T-helper 1 cell treated with Interleukin-12 subunit alpha and Interleukin-12 subunit beta and Interleukin-4 antibody, amounts not matched to agents 30 ng/mL and 1 ng/mL, for 36 hours (primary cell): ENCODE measurements at regions not wholly inside any gene's neighbourhood (a gene's known extent, or its start where the extent isn't known, plus 50 kb on each side); places are given as distances from the start of the nearest gene placed in this dataset.
"Not testable (repeated sequence)": the region's sequence is repeated elsewhere in the genome, so short reads cannot be mapped to it uniquely, and the experiment has no call there.

Experiments
- intact Hi-C: fragments of 100-400 bp; cut with micrococcal nuclease; formaldehyde crosslinking; loops from one replicate; pipeline ENCODE4 v1.15.1; 2024

DNA sequence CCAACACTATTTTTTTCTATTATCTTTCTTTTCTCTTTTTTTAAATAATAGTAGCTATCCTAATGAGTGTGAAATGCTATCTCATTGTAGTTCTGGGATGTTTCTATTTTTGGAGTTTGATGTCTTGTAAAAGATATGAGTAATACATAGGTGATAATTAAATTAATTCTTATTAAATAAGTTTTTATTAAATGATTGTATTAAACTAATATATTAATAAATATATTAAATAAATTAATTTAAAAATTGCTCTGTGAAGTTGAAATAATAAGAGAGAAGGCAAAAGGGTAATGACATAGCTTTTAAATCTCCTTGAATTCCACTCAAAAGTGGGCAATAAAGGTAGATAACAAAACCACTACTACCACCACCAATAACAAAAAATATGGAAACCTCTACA is 230.2 kb upstream of the SSTR1 start:
- intact Hi-C loops: no loop called here

DNA sequence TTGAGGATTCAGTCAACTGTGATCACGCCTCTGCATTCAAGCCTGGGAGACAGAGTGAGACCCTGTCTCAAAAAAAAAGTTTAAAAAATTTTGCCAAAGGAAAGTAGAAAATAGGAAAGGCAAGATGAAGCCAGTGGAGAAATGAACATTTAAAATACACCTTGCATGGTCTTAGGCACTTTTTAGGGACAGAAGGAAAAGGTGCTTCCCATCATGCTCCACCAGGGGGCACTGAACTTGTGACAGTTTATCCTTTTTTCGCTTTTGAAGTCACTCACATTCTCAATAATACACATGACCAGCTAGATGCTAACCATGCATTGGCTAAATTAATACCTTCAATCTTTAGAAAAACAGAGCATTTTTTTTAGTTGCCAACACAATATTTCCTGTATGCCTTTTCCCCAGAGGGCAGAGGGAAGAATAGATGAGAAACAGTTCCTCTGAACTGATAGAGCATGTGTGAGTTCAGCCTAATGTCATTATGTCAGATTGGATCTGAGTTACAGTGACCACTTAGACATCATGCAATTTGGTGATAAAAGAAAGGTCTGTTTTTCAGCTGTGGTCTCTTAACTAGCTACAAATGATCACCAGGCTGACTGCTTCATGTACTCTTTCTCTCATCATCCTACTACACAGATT is 221.8 kb upstream of the SSTR1 start:
- intact Hi-C loops: loop anchor here (1.0 to 10.0 kb wide), 5 partner anchors 79 to 881 kb away; no protein-coding TSS in a partner anchor

DNA sequence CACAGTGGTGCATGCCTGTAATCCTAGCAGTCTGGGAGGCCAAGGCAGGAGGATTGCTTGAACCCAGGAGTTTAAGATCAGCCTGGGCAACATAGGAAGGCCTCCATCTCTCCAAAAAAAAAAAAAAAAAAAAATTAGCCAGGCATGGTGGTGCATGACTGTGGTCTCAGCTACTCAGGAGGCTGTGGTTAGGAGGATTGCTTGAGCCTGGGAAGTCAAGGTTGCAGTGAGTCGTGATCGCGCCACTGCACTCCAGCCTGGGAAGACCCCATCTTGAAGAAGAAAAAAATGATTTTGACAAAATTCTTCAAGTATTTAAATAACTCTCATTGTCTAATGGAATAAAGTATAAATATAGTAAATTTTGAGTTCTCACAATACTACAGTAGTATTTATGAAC is 219.2 kb upstream of the SSTR1 start:
- intact Hi-C loops: loop anchor here (5.0 to 10.0 kb wide), 3 partner anchors 136 to 879 kb away; no protein-coding TSS in a partner anchor

DNA sequence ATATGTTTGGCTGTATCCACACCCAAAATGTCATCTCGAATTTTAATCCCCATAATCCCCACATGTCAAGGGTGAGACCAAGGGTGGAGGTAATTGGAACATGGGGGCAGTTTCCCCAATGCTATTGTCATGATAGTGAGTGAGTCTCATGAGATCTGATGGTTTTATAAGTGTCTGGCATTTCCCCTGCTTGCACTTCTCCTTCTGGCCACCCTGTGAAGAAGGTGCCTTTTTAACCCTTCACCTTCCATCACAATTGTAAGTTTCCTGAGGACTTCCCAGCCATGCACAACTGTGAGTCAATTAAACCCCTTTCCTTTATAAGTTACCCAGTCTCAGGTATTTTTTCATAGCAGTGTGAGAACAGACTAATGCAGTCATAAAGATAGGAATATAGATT is 216.7 kb upstream of the SSTR1 start:
- intact Hi-C loops: no loop called here

DNA sequence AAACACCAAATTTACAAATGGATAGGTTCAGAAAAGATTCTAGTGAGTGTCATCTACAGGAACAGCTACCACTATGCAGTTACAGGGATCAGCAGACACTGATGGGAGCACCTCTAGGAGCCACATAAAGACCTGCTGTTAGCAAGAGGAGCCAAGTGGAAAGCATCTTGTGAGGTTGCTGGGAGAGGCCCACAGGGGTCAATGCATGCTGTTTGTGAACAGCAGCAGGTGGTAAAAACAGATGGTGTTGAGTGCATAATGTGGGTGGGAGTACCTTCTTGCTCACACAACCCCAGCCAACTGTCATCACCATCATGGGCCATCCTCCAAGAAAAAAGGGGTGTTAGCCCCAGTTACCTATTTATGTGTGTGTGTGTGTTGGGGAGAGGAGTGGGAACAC is 215.2 kb upstream of the SSTR1 start:
- intact Hi-C loops: no loop called here

DNA sequence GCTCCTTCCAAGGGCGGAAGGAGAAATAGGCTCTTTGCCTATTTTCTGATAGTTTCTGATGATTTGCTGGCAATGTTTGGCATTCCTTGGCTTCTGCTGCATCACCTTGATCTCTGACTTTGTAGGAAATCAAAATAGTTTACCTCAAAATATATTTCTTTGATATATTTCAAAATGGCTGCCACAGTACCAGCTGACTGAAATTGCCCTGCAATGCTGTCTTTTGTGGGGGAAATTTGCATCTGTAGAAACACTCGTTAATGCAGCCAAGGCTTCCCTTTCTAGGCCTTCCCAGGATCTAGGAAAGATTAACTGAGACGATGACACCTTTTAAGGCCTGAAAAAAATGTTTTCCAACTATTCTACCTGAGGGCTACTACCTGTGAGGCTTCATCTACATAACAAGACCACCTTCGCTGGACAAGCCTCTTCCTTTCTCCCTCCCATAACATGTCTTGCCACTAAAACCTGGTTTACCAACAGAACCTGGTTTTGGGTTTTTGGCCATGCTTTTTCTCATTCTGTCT is 212.8 kb upstream of the SSTR1 start:
- intact Hi-C loops: no loop called here

DNA sequence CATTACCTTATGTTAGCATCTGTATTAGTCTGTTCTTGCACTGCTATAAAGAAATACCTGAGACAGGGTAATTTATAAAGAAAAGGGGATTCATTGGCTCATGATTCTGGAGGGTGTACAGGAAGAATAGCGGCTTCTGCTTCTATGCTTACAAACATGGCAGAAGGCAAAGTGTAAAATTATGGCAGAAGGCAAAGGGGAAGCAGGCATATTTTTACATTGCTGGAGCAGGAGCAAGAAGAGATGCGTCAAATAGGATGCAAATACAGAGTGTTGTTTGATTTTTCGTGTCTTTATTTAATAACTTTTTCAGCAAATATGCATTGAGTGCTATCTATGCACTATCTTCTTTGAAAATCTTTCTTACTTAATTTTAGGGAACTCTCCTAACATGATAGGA is 210.7 kb upstream of the SSTR1 start:
- intact Hi-C loops: no loop called here

DNA sequence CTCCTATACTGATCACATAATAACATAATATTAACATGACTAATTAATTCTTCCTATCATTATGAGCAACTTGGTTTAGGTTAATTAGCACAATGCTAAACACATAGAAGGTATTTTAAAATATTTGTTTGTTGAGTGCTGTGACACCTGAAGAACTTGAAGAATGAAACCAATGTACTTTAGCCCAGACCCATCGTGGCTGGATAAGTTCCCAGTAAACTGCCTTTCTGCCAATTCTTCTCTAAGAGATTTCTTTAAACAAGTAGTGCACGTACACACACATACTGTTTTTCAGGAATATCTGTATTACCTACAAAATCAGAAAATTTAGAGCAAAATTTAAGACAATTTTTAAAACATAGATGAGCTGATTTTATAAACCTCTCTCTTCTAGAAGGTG is 207.4 kb upstream of the SSTR1 start:
- intact Hi-C loops: no loop called here

DNA sequence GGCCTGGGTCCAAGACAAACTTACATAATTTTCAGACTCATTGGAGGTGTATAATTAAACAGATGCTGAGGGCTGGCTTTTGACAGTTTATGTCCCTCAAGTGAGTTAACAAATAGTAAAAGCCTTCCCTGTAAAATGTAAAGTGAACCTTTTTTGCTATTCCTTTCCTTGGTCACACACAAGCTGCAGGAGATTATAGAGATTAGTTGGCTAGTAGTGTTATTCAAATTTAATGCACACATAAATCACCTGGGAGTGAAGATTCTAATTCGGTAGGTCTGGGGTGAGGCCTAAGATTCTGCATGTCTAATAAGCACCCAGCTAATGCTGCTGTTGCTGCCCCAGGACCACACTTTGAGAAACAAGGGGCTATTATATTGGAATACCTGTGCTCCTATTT is 206.2 kb upstream of the SSTR1 start:
- intact Hi-C loops: no loop called here

DNA sequence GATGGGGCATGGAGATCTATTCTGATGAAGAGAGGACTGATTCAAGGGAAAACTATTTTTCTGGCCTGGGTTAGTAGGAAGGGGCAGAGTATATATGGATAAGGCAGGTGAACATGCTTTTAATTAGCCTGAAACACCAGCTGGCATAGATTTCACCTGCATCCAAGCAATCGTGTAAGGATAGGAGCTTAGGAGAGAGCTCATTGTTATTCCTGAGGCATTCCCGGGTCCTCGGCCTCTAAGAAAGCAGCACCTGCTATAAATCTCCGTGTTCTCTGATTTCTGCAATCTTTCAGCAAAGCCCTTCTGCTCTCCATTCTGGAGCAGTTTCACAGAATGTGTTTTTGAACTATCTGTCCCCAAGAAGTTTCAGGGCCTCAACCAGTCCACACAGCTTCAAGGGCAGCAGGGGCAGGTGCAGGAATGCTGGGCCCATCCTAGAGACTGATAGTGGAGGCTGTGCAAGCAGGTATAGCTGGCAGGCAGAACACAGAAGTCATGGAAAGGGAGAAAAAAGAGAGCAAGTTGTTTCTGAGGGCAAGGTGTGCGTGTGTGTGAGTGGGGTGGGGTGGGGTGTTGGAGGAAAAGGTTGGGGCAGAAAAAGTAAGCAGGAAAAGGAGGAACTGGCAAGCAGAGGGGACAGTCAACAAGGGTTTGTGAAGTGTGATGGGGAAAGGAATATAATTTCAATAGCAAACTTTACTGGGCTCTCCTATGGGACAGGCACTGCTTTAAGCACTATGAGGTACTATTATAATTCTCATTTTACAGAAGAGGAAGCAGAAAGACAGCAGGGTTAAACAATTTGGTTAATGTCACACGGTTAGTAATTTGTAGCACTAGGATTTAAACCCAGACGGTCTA is 203.7 kb upstream of the SSTR1 start:
- intact Hi-C loops: no loop called here

DNA sequence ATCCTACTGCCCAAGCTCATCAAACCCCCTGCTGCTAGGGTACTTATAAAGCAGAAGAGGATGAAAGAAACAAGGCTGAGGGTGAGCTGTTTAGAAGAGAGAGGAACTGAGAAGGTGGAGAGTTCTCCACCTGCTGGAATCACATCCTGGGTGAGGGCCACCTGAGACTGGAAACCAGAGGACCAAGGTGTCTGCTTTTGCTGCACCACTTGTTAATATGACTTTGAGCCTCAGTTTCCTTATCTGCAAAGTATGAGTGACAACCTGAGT is 203.2 kb upstream of the SSTR1 start:
- intact Hi-C loops: no loop called here

DNA sequence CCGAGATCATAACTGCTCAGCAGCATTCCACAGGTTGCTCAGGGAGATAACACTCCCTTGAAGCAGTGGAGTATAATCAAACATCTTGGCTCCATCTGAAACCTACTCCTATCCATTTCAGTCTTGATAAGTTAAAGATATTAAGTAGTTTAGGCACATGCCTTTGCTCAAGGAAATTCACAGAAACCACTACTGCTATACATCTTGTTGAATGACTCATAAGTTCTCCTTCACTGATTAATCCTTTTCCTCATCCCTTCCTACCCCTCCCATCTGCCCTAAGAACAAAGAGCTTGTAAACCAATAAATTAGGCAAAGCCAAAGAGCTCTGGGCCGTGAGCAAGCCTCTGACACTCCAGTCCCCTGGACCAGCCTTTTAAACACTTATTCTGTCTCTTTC is 196.5 kb upstream of the SSTR1 start:
- intact Hi-C loops: not testable (repeated sequence)

DNA sequence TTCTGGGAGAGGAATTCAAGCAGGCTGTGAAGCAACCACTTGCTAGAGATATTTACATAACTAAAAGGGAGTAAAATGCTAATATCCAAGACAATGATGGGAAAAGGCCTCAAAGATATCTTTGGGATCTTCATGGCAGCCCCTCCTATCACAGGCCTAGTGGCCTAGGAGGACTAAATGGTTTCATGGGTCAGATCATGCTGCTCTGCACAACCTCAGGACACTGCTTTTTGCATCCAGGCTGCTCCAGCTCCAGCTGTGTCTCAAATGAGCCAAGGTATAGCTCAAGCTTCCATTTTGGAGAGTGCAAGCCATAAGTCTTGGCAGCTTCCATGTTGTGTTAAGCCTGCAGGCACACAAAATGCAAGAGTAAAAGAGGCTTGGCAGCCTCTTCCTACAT is 195.6 kb upstream of the SSTR1 start:
- intact Hi-C loops: no loop called here

DNA sequence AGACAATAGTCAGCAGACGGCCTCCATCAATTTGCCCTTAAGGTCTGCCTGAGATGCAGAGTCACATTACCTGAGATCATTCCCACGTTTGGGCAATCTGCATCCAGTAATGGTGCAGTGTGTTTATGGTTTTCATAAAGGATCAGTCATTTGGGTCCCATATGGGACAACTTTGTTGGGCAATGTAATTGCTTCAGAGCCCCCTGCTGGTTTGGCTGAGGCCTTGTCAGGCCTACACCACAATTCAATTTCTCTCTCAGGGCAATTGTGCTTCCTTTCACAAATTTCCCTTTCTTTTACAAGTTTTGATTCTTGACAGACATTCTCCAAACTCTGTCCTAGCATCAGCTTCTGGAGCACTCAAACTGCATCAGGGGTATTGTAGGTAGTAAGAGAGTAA is 191.2 kb upstream of the SSTR1 start:
- intact Hi-C loops: no loop called here

DNA sequence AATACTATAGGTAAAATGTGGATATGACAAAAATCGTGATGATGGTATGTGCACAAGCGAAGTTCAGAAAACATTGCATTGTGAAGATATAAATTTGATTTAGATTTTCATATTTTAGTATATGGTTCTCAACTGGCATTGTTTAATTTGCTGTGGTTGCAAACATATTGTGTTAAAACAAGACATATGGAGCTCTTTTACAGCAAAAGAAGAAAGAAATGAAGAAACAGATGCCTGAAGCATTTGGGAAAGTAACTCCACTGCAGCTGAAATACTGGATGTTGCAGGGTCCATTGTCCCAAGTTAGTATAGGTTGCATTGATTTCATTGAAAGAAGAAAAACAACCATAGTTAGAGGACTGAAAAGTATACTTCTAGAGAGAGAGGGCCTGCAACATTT is 185.8 kb upstream of the SSTR1 start:
- intact Hi-C loops: no loop called here

DNA sequence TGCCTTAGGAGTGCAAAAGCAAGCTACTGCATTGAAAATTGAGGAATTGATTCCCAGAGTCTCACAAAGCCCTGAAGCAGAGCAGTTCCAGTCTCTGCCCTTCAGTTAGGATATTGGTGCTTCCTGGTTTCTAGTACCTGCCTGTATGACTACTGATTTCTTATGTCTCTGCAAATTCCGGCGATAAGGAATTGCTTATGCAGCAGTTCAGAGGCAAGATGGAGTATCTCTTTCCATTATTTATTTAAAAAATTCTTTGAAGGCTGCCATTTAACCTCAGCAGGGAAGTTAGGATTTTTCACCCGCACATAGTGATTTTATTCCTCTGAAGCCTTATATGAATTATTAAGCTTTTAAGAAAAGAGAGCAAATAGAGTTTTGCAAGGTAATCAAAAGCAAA is 184.9 kb upstream of the SSTR1 start:
- intact Hi-C loops: no loop called here

DNA sequence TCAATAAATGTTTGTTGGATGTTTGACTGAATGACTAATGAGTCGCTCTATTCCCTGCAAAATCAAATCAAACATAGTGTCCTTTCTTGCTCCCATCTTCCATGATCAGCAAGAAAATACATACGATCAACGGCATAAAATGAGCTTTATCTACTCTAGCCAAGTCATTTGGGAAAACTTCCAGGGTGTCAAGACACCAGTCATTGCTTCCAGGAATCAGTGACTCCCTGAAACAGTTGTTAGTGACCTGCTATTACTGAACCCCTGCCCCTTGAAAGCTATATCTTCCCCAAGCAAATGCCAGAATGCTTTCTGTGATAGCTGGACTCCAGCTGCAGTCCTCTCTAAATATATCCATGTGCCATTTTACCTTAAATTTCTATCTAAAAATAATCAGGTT is 169.5 kb upstream of the SSTR1 start:
- intact Hi-C loops: no loop called here

DNA sequence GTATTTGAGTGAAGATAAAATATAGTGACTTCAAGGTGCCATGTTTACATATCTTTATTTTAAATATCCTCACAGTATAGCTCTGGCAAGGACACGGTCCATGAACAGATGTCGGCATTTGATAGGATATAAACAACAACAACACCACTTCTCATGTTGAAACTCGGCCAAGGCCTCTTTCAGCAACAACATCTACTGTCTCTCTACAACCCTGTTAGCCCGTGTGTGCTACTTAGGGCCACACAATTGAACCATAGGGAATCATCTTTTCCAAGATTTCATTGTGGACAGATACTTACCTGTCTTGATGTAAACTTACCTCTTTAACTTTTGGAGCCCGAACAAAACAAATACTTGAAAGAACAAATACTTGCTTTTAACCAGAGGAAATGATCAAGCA is 168.7 kb upstream of the SSTR1 start:
- intact Hi-C loops: no loop called here

DNA sequence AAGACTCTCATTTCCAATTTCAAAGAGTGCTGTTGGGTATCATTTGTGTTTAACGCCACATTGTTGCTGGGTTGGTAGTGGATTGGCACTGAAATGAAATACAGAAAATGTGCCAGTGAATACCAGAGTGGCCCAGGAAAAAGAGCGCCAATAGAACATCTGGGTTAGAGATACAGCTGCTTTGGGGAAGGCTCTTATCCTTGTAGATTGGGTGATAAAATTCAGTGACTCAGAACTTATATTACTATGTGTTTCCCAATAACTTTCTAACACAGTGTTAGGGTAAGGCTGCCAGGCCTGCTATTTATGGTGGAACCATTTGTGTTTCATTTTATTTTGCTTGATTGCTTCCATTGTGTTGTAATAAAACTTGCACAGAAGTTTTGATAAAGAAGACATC is 168.2 kb upstream of the SSTR1 start:
- intact Hi-C loops: no loop called here

DNA sequence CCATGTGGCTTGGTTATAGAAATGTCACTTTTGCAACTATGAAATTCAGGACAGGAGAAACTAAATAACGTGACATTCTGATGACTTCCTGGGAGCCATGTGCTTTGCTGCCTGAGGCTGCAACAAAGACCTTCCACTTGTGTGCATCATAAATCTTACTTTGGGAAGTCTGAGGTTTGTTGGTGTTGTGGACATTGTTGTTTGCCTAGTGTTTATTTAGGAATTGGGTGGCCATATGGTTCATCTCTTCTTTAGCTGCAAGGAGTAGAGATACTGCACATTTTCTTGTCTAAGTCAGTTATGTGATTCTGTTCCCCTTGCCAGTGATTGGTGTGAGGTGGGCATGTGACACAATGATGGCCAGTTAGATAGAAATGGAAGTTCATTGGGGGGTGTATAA is 167.3 kb upstream of the SSTR1 start:
- intact Hi-C loops: no loop called here

DNA sequence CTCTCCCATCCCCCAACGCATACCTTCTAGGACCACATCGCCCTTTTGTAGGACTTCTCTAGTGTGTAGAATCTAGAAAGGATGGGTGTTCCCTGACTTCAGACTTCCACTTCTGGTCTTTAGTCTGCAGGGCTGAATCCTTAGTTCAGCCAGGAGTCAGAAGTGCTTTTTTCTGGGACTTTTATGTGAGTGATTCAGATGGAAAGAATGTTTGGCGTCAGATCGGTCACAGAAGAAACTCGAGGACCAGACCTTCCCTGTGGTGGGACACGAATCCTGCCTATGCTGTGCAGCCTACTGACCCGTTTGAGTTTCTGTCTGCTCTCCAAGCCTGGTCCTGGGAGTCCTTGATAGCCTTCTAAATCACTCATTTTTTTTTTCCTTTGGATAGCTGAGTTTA is 165.4 kb upstream of the SSTR1 start:
- intact Hi-C loops: no loop called here

DNA sequence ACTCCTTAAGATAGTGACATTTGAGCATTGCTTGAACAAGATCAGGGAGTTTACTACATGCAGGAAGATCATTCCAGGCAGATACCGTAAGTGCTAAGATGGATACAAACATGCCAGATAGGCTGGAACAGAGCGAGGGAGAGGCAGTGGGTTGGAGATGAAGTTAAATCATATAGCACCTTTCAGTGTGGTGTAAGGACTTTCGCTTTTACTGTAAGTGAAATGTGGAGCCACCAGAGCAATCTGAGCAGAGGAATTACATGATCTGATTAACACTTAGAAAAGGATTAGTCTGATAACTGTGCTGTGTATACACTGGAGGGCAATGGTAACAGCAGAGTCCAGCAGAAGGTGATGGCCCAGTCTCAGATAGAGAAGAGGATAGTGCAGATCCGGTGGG is 163.0 kb upstream of the SSTR1 start:
- intact Hi-C loops: no loop called here

DNA sequence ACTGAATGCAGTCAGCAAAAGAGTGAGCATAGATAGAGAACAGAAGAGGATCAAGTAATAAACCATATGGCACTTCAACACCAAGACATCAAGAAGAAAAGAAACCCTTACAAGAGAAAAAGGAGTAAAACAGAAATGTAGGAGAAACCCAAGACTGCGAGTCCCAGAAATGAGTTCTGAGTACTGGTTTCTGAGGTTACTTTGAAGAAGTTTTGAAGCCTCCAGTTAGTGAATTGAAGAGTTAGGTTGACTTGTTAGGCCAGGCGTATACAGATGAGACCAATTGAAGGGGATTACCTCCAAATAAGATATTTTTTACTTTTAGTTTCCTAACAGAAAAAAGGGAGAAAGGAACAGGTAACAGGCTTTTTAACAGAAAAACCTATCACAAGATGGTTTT is 162.2 kb upstream of the SSTR1 start:
- intact Hi-C loops: no loop called here
